HEK293T (cell line): ENCODE measurements at regions not wholly inside any gene's neighbourhood (a gene's known extent, or its start where the extent isn't known, plus 50 kb on each side); places are given as distances from the start of the nearest gene placed in this dataset.
"Not testable (repeated sequence)": the region's sequence is repeated elsewhere in the genome, so short reads cannot be mapped to it uniquely, and the experiment has no call there.

Experiments
- CTCF ChIA-PET: fragments of 350-600 bp; formaldehyde crosslinking; extraction: SDS; loops from one replicate; lab custom pipeline; 2021; ENCODE audit warnings: antibody characterized with exemption, inconsistent platforms; lab: Yijun Ruan, JAX
- POLR2A ChIA-PET: fragments of 350-600 bp; formaldehyde crosslinking; extraction: SDS; loops from one replicate; lab custom pipeline; 2020; ENCODE audit warnings: antibody characterized with exemption, inconsistent platforms; lab: Yijun Ruan, JAX
- DNase-seq: peaks from one replicate; pipeline ENCODE4 v3.0.0; 2012; ENCODE audit warnings: mixed read lengths; ENCODE audit errors: extremely low spot score
- ARNT ChIP-seq: fragments of 450-650 bp; IDR thresholded peaks from 2 replicates; pipeline ENCODE4 v1.6.1; 2017; ENCODE audit warnings: mild to moderate bottlenecking
- BHLHE40 ChIP-seq: fragments of 450-650 bp; IDR thresholded peaks from 2 replicates; pipeline ENCODE4 v1.6.1; 2016; ENCODE audit warnings: mild to moderate bottlenecking, moderate library complexity, borderline replicate concordance
- CTBP1 ChIP-seq: fragments of 450-650 bp; IDR thresholded peaks from 2 replicates; pipeline ENCODE4 v1.6.1; 2016; ENCODE audit warnings: borderline replicate concordance
- ELF4 ChIP-seq: fragments of 450-650 bp; IDR thresholded peaks from 2 replicates; pipeline ENCODE4 v1.6.1; 2017; ENCODE audit warnings: antibody characterized with exemption
- FOXA1 ChIP-seq: fragments of 450-650 bp; IDR thresholded peaks from 2 replicates; pipeline ENCODE4 v1.6.1; 2016; ENCODE audit warnings: mild to moderate bottlenecking
- FOXK2 ChIP-seq: fragments of 450-650 bp; IDR thresholded peaks from 2 replicates; pipeline ENCODE4 v1.6.1; 2016; ENCODE audit warnings: mild to moderate bottlenecking
- FOXM1 ChIP-seq: fragments of 450-650 bp; IDR thresholded peaks from 2 replicates; pipeline ENCODE4 v1.6.1; 2017; ENCODE audit warnings: mild to moderate bottlenecking, borderline replicate concordance
- HDGF ChIP-seq: fragments of 450-650 bp; IDR thresholded peaks from 2 replicates; pipeline ENCODE4 v1.6.1; 2017; ENCODE audit warnings: antibody characterized with exemption, borderline replicate concordance
- L3MBTL2 ChIP-seq: fragments of 450-650 bp; conservative IDR thresholded peaks from 2 replicates; pipeline ENCODE4 v1.6.1; 2016; ENCODE audit warnings: mild to moderate bottlenecking
- LEF1 ChIP-seq: fragments of 450-650 bp; IDR thresholded peaks from 2 replicates; pipeline ENCODE4 v1.6.1; 2017; ENCODE audit warnings: mild to moderate bottlenecking, borderline replicate concordance
- NFRKB ChIP-seq: fragments of 450-650 bp; IDR thresholded peaks from 2 replicates; pipeline ENCODE4 v1.6.1; 2016; ENCODE audit warnings: mild to moderate bottlenecking, moderate library complexity
- PKNOX1 ChIP-seq: fragments of 450-650 bp; IDR thresholded peaks from 2 replicates; pipeline ENCODE4 v1.6.1; 2016
- SP1 ChIP-seq: fragments of 450-650 bp; IDR thresholded peaks from 2 replicates; pipeline ENCODE4 v1.6.1; 2017
- SUZ12 ChIP-seq: fragments of 450-650 bp; IDR thresholded peaks from 2 replicates; pipeline ENCODE4 v1.6.1; 2016; ENCODE audit warnings: mild to moderate bottlenecking
- TARDBP ChIP-seq: fragments of 450-650 bp; IDR thresholded peaks from 2 replicates; pipeline ENCODE4 v1.6.1; 2016
- ZNF384 ChIP-seq: fragments of 450-650 bp; IDR thresholded peaks from 2 replicates; pipeline ENCODE4 v1.6.1; 2016

DNA sequence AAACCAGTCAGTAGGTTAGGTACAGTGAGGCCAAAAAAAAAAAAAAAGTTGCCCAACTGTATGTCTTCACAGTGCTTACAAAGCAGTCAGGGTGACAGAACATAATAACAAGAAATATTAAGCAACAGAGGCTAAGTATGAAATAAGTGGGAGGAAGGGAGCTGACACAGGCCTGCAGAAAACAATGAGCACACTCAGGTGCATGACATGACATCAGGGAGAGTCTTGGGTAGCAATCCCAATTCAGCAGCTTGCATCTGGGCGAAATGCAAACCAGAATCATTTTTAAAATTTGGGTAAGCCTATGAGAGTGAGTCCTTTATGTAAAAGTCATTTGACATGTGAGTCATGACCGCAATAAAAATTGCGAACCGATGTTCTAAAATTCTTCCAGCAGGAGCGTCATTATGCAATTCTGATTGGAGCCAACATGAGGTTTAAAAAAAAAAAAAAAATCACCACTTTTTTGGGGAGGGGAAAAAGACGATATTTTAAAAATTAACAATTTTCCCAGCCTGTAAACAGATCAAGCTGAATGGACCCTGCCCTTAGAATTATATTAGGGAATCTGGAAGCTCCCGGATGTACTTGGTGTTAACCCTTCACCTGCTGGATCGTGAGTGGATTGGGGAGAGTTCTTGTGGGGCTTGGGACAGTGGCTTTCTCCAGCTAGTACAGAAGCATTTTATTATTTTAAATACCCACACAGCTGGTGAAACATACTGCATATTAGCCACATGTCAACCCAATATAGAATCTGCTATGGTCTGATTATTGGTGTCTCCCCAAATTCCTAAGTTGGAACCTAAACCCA lies 127.9 kb downstream of the NPIPB5 start:
- DNase-seq, result no peak
- ChIA-PET CTCF (interaction anchor here (0.6 kb wide), 1 partner anchor 1511 kb away, joined by 7 read pairs; no protein-coding TSS in a partner anchor), POLR2A (no interaction called here)
- TF ChIP-seq SP1 (no peak), ZNF384 (peak; percentile 19; the same call in 1 of the 2 replicates), TARDBP (no peak)

GRCh38 chr16:22641131-22641628 lies 130.5 kb downstream of the NPIPB5 start:
- ChIA-PET CTCF (interaction anchor here (1.0 kb wide), 1 partner anchor 8 kb away, joined by 3 read pairs; no protein-coding TSS in a partner anchor), POLR2A (no interaction called here)
- no peak for DNase-seq
- no peak for TF ChIP-seq NFRKB
- TF ChIP-seq HDGF, result no peak

DNA sequence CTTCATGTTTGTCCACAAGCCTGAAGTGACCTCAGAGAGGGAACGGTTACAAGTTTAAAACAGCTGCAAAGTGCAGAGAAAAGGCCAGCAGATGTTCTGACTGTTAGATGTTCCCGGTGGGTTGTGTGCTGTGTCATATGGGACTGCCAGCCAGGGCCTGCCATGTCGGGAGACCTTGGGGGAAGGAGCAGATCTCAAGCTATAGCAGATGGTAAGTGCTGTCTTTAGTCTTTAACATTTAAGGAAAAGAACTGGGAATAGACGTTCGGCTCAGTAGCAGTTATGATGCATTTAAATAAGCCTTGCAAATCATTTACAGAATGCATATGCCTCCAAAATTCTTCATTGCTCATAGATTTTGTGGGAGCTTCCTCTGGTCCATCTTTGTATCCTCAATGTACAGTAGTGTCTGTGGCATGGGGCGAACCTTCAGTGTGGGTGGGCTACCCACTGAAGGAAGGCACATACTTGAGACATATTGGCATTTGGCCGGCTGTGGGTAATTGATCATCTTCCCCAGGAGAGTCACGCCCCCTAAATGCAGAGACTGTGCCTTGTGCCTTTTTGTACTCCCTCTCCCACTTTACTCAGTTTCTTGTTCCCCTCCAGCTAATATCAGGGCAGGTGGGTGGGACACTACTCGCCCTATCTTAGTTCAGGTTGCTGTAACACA lies 131.9 kb downstream of the NPIPB5 start:
- ChIA-PET POLR2A (no interaction called here), CTCF (no interaction called here)
- TF ChIP-seq ARNT, result no peak
- no peak for DNase-seq

- CTCF ChIA-PET, DNase-seq, POLR2A ChIA-PET: not testable (repeated sequence)
Observed at GRCh38 chr16:22643203-22643602, 132.5 kb downstream of the NPIPB5 start.

DNA sequence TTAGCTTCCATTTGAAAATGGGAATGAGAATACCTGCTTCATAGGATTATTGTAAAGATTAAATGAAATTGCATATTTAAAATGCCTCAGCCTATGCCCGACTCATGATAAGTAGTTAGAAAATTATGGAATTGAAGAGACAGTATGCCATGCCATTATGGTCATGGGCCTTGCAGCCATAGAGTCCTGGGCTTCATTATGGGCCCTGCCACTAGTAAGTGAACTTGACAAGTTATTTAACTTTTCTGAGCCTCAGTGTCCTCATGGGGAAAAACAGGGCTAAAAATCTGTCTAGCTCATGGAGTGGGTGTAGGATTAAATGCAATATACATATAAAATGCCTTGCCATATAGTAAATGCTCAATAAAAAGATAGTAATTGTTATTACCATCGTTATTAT lies 133.2 kb downstream of the NPIPB5 start:
- ChIA-PET CTCF (no interaction called here), POLR2A (no interaction called here)
- no peak for DNase-seq
- TF ChIP-seq FOXA1 (no peak), ELF4 (no peak), BHLHE40 (no peak), LEF1 (no peak), SUZ12 (no peak), PKNOX1 (no peak), NFRKB (no peak), ZNF384 (no peak), FOXM1 (no peak), FOXK2 (no peak), HDGF (no peak), CTBP1 (no peak), ARNT (no peak), L3MBTL2 (no peak), TARDBP (no peak), SP1 (no peak)

- TF ChIP-seq FOXK2 (no peak), SP1 (no peak), LEF1 (no peak), CTBP1 (no peak), ZNF384 (no peak), SUZ12 (no peak), HDGF (no peak), ARNT (no peak), L3MBTL2 (no peak), PKNOX1 (no peak), FOXM1 (no peak), BHLHE40 (no peak)
- ChIA-PET CTCF (no interaction called here), POLR2A (no interaction called here)
- no peak for DNase-seq
Observed at GRCh38 chr16:22645868-22646267, 135.2 kb downstream of the NPIPB5 start.

DNA sequence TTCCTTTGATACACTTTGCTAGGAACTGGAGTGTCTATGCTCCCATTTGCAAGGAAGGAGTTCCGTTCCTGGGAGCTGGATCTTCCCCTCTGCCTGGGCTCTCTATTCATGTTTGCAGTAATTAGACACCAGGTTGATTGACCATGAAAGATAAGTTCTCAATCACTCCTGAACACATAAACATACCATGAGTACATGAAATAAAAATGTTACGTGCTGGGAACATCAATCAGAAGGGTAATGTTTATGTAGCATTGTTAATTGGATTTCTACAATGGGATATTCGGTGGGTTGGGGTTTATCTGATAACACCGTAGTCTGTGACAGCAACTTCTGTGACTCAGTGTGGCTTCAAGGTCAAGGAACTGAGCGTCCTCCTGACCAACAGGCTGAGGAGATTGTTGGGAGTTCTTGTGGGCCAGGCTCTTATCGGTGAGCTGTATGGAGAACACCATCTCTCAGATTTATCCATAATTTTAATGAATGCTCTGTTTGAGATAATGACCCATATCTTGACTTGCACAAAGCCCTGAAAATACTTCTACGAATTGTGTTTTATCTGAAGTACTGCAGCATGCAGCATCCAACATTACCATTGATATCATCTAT lies 136.4 kb downstream of the NPIPB5 start:
- CTCF ChIA-PET, result no interaction called here
- no peak for TF ChIP-seq ELF4
- TF ChIP-seq SUZ12, result no peak
- no peak for TF ChIP-seq LEF1
- TF ChIP-seq TARDBP, result no peak
- TF ChIP-seq HDGF, result no peak
- TF ChIP-seq L3MBTL2, result no peak
- no peak for TF ChIP-seq ARNT
- no peak for TF ChIP-seq CTBP1
- TF ChIP-seq FOXM1, result no peak
- no peak for TF ChIP-seq BHLHE40
- TF ChIP-seq SP1, result no peak
- TF ChIP-seq NFRKB, result no peak
- no peak for TF ChIP-seq FOXK2
- no peak for TF ChIP-seq FOXA1
- no peak for TF ChIP-seq ZNF384
- TF ChIP-seq PKNOX1, result no peak
- POLR2A ChIA-PET, result interaction anchor here (0.5 to 1.1 kb wide), 3 partner anchors 12 to 1141 kb away, joined by 3 read pairs; no protein-coding TSS in a partner anchor
- no peak for DNase-seq
